CD4-positive, alpha-beta T cell treated with Interleukin-1 beta for 1 hour (primary cell): ENCODE measurements at regions not wholly inside any gene's neighbourhood (a gene's known extent, or its start where the extent isn't known, plus 50 kb on each side); places are given as distances from the start of the nearest gene placed in this dataset.
"Not testable (repeated sequence)": the region's sequence is repeated elsewhere in the genome, so short reads cannot be mapped to it uniquely, and the experiment has no call there.

Experiments used
- DNase-seq, 2 donors: peaks; one replicate each; pipeline ENCODE4 v3.0.0-alpha.2; 2020 to 2022

DNA sequence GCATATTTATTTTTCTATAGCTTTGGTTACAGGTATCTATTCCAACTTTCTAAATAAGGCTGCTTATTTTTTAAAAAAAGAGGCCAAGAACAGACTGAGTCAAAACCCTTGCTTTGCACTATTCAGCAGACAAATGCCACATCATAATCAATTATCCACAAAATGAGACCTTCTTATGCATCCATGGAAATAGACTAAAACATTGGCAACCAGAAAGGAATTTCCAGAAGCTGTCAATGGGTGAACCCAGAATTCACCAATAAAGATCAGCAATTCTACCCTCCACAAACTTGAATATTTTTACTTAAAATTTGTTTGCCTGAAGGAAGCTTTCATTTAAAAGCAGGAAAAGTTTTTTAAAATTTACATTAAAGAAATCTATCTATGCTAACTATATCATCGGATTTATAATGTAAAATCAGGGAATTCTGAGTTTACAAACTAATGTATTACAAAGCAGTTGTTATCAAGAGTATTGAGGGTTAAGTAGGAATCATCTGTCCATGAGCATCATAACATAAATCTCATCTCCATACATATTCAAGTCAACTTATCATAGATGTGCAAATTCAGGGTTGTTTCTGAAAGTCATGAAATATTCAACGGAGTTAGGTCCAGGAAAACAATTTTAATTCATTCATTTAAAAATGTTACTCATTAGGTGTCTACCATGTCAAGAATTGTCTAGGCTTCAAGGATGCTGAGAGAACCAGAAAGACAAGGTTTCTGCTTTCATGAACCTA lies 548.0 kb downstream of the SATB2 start:
- no peak for DNase-seq

DNA sequence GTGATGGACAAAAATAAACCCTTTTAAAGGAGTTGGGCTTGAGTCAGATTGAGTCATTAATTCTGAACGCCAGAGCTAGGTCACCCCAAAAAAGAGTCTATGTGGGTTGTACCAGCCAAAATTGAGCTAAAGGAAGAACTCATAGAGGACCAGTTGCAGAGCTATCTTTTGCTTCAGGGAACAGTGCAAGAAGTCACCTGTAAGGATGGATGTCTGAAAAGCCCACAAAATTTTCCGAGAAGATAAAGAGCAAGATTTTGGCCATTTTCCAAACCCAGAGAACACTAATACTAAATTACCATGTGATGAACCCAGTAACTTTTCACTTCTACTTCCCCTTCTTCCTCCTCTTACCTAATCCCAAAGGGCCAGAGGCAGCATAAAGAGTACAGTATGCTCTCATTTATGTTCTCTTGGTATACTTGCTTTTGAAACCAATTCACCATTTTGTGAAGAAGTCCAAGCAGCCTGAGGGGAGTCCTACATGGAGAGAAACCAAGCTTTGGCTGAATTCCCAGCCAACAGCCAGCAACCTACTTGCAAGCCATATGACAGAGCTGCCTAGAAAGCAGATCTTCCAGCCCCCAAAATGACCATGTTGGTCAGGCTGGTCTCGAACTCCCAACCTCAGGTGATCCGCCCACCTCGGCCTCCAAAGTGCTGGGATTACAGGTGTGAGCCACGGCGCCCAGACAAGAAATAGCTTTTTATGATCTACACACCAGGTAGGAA lies 551.7 kb downstream of the SATB2 start:
- no peak for DNase-seq

DNA sequence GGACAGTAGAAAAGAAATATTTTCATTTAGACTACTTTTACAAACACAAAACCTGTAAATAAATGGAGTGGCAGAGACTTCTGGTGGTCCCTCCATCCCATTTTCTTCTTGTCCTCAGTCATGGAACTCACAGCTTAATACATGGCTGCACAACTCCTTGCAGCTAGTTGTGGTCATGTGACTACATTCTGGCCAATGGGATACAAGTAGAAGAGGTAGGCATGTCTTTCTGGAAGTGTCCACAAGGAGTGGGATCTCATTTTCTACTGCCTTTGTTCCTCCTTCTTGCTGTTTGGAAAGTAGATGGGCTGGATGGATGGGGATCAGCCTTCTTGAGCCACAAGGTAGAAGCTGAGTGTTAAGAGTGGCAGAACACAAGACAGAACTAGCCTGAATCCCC lies 555.8 kb downstream of the SATB2 start:
- no peak for DNase-seq

DNA sequence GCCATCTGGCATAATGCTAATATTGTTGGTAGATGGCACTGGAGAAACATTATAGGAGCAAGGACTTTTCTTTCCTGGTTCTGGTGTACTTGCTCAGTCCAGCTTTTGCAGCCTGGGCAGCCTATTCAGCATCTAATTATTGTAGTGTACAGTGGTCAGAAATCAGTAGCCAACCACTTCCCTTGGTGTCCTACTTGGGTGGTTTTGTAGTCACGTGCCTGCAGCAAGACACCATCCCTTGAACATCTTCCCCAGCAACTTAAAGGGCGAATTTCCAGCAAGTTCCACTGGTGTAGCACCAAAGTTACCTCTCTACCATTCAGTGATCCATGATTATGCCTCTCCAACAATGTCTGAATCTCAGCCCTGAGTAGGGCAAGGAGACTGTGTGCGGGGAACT lies 557.6 kb downstream of the SATB2 start:
- DNase-seq = no peak

DNA sequence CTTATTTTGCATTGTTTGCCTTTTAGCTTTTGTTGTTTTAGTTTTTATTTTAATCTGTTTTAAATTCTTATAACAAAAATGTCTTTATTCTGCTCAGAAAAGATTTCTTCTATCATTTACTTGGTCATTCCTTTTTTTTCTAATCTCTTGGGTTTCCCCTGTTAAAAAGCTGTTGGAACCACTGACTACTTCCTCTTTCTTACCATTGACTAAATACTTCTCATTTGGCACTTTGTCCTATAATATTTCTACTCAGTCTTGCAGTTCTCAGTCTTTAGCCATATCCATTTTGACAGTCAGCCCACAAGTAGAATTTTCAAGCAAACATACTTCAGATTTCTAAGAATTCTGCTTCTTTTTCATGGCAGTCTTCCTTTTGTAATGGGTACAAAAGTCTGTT lies 567.2 kb downstream of the SATB2 start:
- DNase-seq = no peak

DNA sequence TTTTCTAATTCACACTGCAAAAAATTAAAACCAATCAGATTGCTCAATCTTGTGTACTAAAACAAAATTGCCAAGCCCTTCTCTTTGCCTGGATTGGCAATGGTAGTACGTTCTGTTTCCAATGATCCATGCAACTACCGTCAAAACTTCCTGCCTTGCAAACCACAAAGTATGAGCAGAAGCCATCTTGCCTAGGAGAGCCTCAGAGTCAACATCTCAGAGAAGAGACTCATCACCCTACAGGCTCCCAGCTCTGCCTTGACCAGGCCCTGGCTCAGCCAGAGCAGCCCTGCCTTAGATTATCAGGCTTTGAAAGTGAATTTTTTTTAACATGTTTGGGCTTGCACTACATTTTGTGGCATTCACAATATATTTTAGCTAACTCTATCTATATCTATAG lies 574.1 kb downstream of the SATB2 start:
- DNase-seq = no peak

DNA sequence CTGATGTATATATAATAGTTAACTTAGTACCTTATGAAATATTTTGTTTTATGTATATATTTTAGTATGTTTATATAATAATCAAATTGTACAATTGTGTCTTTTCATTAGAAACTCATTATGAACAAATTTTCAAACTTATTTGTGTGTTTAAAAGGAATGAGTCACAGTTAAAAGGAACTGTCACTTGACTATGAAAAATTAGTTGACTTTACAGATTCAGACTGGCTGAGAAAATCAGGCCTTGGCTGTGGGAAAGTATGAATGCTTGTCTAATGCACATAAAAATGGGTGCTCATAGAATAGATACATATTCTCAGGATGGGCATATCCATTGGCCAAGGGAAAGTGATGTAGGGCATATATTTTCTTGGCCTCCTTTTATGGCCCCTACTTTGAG lies 576.8 kb downstream of the SATB2 start:
- DNase-seq = no peak

DNA sequence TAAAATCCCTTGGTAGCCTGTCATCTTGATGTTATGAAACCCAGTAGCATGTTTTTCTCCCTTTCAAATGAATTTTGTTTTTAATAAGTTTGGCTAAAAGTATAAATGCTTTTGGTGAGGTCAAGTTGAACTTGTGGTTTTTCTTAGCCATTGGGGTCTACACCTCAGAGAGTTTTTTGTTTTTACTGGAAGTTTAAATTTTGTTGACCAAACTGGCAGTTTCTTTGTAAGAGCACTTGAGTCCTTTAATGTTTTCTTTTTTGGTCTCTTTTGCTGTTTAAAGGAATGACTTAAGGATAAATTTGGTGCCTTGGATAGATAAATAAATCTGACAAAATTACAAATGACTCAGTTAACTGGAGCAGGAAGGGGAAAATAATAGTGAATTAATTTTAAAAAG lies 577.3 kb downstream of the SATB2 start:
- DNase-seq = no peak

DNA sequence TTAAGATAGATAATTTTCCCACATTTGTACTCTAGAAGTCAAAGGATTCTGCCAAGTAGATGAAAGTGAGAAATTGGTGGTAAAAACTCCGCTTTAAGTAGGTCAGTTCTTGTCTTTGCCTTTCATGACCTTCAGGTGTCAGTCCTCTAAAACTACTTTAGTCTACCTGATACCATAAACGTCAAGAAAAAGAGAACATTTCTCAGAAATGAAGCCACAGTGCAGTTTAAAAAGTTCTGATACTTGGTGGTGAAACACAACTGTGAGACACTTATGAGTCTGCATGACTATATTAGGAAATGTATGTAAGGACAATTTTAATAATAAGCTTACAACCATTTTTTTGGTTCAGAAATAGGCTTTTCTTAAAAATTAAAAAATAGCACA lies 583.3 kb downstream of the SATB2 start:
- no peak for DNase-seq

DNA sequence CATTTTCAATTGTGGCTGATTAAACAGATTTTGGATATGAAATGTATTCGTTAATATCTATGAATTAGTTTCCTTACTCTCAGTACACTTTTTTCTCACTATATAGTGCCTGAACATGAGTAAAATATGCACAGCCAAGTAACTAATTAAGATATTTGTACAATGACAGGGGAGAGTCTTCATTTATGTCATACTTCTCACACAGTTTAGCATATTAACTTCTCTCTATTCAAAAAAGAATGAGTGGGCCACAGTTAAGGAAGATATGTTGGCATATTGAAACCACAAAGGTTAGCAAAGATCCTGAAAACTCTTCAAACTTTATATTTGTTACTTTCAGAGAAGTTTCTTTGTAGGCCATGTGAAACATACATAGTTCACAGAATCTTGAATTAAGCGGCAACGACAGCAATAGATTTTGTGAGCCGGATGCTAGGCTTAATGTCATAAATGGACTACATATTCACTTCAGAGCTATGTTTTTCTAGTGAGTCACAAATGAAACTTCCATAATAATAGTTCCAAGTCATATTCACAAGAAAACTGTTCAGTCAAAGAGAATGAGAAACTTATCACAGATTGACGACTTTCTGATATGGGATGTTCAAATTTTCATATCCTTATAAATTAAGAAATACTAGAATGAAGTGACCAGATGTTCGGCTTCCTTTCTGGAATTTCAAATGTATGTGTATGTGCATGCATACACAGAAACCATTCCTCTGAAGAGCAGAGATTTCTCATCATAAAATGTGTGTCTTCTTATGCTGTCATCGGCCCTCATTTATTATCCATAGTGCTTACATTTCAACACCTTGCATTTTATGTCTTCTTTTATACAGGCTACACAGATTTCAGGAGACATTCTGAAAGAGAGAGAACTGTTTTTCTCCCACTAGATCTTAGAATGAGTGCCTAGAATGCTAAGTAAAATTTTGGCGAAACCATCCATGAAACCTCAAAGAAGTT lies 584.0 kb downstream of the SATB2 start:
- no peak for DNase-seq

DNA sequence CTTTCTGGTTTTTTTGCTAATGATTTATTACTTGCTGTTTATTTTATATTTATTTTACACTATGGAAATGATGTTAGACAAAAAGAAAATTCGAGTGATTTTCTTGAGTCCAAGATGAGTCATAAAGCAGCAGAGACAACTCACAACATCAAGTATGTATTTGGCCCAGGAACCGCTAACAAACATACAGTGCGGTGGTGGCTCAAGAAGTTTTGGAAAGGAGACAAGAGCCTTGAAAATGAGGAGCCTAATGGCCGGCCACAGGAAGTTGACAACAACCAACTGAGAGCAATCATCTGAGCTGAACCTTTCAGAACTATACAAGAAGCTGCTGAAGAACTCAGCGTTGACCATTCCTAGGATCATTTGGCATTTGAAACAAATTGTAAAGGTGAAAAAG lies 594.1 kb downstream of the SATB2 start:
- no peak for DNase-seq

DNA sequence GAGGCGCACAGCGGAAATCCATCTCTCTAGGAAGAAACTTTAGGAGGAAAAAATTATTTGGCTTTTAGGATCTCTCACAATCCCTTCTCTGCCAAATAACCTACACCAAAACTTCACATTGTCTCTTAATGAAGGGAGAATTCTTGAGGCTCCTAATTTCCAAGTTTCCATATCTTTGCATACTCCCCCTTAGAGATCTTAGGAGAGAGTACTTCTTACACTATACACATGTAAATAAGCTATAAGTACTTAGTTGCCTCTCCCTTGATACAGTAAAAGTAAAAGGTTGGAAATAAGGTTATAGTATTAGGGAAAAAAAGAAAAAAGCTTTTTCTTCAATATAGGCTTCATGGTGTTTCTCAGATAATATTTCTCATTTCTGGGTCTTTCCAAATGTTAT lies 596.7 kb downstream of the SATB2 start:
- no peak for DNase-seq

DNA sequence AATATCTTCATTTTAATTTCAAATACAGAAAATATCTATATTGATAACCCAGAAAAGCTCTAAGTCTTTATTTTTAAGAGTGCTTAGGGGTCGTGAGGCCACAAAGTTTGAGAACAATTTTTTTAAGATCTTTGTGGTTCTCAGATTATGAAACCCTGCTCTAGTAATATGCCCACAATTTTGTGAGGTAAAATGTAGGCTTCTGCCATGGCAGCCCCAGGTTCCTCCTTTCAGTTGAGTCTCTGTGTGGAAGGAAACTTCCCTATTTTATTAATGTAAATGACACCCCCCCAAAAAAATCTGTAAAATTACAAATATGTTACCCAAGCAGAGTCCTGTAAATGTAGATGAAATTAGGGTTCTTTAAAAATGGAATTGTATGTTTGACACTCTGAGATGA lies 600.5 kb downstream of the SATB2 start:
- no peak for DNase-seq

DNA sequence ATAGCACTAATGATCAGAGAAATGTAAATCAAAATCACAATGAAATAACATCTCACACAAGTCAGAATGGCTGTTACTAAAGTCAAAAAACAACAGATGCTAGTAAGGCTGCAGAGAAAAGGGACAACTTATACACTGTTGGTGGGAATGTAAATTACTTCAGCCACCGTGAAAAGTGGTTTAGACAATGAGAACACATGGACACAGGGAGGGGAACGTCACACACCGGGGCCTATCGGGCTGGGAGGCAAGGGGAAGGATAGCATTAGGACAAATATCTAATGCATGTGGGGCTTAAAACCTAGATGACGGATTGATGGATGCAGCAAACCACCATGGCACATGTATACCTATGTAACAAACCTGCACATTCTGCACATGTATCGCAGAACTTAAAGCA lies 602.0 kb downstream of the SATB2 start:
- not testable (repeated sequence) for DNase-seq

DNA sequence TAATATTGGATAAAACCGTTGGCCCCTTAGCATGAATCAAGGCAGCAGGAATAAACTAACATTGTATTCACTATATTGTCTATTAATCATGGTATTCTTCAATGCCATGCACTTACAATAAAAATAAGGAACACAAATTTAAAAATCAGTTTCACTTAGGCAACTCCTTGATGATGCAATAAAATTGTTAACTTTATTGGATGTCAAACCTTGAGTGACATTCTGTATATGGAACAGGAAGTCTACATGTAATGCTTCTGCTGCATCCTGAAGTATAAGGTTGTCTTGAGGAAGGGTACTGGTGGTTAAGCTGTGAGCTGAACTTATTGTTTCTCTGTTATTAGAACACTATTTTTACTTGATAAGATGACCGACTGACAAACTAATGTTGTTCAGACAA lies 605.5 kb downstream of the SATB2 start:
- DNase-seq = no peak

DNA sequence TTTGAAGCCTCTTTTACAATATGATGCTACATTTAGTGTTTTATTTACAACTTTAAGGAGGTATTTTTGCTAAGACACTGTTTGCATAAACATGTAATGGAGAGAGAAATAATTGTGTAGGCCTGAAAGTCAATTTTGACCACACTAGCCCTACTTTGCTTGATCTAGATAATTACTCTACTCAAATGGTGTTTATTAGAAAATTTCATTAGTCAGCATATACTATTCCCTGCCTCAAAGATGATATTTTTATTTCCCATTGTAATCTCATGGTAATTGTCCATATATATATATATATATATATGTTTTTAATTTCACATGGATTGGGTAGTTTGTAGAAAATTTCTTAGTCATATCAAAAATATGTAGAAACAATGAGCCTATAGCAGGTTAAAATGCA lies 632.2 kb downstream of the SATB2 start:
- DNase-seq = no peak

DNA sequence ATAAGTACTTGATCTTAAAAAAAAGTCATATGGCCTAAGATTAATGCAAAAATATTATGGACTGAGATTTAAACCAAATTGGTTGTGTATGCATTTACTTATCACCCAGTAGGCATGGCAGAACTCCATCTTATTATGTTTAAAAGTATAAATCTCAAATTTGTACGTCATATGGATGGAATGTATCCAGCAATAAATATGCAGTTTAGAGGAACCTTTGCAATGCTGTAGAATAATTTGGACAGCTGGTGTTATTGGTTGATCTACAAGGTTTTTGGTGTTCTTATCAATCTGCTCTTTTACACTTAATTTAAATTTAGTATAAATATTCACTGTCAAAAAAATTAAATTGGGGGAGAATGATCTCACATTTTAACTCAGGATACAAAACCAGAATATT lies 640.2 kb downstream of the SATB2 start:
- no peak for DNase-seq

DNA sequence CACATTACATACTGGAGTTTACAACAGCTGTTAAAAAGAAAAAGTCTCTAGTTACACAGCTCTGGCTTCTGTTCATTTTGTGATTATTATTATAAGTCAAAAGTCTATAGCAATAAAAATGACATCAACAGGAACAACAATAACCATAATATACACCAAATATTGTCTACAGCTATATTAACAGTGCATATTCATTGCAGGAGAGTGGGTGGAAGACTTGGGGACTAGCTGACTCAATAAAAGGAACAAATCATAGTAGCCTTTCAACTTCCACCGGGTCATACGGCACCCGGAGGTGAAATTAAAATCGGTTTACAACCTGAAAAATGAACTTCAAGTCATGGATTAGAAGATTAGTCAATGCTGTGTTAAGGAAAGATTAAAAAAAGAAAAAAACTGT lies 642.1 kb downstream of the SATB2 start:
- DNase-seq = no peak

DNA sequence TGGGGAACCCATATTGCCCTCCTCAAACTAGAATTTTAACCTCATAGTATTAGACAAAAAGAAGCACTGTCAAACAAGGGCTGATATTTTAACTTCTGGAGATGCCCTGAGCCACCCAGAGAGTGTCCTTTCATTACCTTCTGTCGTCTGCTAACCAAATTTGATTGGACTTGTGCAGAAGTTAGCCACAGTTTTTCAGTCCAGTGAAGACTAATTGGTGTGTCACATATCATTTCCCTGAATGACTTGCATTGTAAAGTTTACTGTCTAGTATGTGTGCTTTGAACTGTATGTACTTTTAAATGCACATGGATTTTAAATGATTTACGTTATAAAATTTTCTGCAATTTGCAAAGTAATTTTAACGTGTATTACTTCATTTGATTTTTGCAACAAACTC lies 646.5 kb downstream of the SATB2 start:
- no peak for DNase-seq

DNA sequence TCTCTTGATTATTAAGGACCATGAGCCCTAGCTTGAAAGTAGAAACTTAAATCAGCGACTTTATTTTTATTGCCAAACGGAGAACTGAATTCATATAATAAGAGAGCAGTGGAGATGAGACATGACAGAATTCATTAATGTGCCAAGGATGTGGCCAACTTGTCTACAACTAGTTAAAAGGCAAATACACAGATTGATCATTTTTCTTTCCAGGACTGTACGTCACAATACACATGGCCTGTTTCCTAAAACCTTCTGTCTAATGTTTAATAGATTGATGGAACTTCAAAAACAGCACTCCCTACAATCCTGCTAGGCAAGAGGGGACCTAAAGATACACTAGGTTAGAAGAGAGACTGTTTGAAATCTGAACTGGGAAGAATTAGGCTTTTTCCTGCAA lies 647.8 kb downstream of the SATB2 start:
- DNase-seq = no peak

DNA sequence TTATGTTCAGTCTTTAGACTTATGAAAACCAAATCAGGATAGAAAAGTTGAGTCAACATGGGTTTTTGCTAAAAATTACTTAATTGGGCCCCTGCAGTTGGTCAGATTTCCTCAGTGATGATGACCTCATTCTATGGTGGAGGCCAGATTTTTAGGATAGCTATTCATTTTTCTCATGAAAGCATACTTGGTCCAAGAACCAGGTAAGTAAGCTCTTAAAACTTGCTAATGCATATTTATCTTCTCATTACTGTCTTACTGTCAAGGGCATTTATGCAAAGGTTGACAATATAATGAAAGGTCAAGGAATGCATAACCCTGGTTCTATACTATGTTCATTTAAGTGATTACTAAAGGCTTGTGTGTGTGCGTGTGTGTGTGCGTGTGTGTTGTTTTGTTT lies 650.6 kb downstream of the SATB2 start:
- no peak for DNase-seq

DNA sequence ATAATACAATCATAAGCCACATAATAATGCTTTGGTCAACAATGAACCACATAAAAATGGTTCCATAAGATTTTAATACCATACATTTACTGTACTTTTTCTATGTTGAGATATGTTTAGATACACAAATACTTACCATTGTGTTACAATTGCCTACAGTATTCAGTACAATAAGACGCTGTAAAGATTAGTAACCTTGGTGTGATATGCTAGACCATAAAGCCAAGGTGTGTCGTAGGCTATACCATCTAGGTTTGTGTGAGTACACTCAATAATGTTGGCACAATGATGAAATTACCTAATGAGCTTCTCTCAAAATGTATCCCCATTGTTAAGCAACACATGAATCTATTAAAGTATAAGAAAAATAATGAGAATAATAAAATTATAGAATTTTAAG lies 662.3 kb downstream of the SATB2 start:
- no peak for DNase-seq

DNA sequence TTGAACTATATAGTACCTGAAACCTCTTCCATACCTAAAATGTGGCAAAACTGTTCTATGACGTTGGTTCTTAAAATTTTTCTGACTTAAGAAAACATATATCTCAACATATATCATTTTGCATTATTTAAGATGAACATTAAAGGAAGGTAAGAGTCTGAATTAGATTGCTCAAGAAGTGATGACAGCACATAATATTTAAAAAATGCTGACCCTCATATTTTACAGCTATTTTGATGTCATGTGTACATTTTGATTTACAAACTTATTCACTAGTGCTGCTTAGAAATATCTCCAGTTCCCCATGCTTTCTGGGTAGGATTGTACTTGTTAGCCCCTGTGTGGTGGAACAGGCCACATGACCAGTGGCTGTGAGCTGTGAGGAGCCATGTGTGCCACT lies 666.1 kb downstream of the SATB2 start:
- DNase-seq = no peak

DNA sequence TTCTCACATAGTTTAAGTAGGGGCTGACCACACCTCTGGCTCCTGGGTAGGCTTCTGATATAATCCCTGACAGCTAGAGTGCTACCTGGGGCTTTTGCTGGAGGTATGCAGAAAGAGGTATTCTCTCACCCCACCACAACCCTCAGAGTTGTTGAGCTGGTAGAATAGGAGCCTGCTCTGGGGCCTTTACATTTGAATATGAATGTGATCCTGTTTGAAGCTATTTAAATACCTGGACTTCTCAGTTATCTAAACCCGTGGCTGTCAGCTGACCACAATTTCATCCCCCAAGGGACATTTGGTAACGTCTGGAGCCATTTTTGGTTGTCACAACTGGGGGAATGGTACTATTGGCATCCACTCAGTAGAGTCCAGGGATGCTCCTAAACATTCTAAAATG lies 669.1 kb downstream of the SATB2 start:
- DNase-seq = no peak
